Stimulated activated naive CD4-positive, alpha-beta T cell (primary cell): ENCODE measurements at regions not wholly inside any gene's neighbourhood (a gene's known extent, or its start where the extent isn't known, plus 50 kb on each side); places are given as distances from the start of the nearest gene placed in this dataset.
"Not testable (repeated sequence)": the region's sequence is repeated elsewhere in the genome, so short reads cannot be mapped to it uniquely, and the experiment has no call there.

Experiments
- DNase-seq, 6 experiments: peaks; one replicate each; lab custom pipeline; 2025; lab: John Stamatoyannopoulos, UW

DNA sequence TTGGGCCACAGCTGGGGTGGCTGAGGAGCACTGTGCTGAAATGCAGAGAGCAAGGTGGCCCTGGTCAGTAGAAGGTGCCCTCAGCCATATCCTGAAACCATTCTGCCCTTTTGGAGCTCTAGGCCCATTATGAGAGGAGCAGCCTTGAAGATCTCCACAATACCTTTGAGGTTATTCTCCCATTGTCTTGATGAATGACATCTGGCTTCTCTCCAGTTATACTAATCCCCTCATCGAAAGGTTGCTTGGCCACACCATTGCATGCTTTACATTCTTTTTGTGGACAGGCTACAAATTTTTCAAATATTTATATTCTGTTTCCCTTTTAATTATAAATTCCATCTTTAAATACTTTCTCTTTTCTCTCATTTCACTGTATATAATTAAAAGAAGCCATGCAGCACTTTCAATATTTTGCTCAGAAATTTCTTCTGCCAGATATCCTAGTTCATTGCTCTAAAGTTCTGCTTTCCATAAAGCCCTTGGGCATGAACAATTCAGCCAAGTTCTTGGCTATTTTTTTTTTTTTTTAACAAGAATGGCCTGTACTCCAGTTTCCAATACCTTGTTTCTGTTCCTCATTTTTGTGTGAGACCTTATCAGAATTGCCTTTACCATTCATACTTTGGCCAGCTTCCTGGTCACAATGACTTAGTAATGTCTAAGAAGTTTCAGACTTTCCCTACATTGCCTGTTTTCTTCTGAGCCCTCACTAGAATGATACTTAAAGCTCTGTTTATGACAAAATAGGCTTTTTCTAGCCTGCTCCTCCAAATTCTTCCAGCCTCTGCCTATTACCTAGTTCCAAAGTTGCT, 138.9 kb upstream of the SGO1 start:
- DNase-seq, result no peak

DNA sequence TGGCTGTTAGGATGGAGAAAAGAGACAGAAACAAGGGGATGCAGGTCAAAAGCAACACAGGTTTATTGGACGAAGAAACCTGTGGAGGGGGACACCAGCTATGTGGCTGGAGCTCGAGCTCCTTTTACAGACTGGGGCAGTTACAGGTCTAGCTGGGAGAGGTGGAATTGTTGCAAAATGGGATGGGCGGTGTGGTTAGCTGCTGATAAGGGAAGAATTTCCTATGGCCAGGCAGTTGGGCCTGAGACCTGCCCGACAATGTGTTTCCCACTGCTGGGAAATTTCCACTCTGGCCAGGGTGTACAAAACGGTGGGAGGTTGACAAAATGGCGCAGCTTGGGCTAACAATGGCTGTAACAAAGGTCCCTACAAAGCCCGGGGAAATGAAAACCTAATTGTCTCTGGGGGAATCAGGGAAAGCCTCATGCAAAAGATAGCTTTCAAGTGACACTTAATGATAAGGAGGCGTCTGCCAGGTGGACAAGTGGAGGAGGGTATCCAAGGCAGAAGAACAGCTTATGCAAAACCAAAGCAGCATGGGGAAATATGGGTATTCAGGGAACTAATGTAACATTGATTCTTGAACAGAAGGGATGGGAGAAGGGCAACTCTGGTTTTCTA, 137.4 kb upstream of the SGO1 start:
- no peak for DNase-seq

DNA sequence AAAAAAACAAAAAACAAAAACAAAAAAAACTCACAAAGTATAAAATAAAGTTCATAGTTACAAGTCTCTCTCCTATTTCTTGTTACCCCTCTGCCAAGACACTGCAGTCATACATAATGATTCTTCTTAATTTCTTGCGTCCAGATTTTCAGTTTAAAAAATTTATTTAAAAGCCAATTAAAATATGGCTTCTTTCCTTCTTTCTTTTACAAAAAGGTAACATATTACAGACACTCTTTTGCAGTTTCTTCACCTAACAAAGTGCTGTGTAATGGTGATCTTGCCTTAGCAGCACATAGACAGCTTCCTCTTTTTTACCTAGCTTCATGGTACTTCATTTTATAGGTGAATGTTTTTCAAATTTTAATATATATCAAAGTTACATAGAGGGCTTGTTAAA, 136.1 kb upstream of the SGO1 start:
- no peak for DNase-seq

DNA sequence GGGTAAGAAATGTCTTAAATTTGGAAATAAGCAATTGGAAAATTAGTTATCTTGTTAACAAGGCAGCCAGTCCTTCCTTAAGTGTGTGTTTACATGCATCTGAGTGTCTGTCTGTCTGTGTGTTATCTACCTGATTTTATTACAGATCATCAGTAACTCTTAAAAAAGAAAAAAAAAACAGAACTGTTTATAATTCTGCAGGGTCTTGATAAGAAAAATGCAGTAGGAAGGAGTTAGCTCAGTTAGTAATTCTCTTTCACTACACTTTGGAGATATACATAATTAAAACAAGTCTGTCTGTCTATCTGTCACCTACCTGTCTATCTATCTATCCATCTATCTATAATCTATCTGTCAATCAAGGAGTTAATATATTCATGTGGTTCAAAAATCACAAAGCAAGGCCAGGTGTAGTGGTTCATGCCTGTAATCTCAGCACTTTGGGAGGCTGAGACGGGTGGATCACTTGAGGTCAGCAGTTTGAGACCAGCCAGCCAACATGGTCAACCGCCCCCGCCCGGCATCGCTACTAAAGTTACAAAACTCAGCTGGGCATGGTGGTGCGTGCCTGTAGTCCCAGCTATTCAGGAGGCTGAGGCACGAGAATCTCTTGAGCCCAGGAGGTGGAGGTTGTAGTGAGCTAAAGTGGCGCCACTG, 135.5 kb upstream of the SGO1 start:
- DNase-seq, result no peak

DNA sequence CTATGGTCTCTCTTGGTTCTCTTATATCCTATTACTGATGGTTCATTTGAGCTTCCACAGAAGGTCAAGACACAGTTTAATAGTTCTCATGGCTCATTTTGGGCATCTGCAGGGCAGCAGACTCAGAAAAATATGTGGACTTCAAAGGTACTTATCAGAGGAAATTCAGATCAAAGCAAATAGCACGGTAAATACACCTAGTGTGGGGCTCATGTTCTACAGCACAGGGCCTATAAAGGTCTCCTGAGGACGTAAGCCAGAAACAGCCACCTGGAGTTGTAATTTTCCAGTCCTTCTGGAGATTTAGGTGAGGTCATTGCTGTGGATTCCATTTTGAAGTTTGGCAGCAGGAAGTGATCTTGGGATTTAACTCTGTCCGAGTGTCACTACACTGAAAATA, 134.5 kb upstream of the SGO1 start:
- no peak for DNase-seq

DNA sequence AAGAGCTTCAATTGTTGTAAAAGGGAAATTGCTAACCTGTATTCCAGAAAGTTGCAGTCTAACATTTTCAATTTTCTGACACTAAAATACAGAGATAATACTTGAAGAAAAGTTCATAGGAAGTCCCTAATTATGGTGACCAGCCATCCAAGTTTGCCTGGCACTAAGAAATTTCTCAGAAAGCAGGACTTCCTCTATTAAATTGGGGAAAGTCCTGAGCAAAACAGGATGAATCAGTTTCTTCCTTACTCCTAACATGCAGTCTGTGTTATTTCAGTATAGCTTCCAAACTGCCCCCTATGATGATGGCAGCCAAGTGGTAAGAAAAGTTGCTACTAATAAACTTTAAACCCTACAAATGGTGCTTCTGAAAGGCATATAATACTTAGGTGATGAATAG, 133.5 kb upstream of the SGO1 start:
- no peak for DNase-seq

DNA sequence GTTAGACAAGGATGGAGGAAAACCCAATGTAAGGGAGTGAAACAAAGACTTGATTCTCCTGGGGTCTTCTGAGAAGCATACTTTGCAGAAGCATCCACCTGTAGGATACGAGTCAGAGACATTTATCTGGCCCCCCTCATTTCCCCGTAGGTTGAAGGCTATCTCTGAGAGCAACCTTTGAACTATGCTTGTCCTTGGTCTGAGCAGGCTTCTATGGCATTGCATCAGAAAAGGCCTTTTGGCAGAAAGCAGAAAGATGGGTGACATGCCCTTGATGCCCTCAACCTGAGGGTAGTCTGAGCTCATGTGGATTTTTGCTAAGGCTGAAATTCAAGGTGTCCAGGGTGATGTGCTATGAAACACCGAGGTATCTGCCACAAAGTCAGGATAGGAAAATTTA, 131.6 kb upstream of the SGO1 start:
- DNase-seq, result no peak

DNA sequence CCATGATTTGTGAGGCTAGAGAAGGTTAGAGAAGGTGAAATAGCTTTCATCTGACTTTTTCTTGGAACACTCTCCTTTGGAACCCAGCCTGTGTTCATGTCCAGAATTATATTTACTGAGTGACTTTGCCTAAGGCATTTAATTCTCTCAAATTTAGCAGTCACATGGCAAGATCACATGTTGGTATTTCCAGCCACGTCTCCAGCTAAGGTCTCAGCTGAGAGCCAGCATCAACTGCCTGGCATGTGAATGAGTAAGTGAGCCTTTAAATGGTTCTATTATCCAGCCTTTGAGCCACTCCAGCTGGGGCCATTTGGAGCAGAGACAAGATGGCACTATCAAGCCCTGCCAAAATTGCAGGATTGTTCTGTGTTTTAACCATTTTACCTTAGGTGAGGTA, 130.2 kb upstream of the SGO1 start:
- DNase-seq, result no peak

DNA sequence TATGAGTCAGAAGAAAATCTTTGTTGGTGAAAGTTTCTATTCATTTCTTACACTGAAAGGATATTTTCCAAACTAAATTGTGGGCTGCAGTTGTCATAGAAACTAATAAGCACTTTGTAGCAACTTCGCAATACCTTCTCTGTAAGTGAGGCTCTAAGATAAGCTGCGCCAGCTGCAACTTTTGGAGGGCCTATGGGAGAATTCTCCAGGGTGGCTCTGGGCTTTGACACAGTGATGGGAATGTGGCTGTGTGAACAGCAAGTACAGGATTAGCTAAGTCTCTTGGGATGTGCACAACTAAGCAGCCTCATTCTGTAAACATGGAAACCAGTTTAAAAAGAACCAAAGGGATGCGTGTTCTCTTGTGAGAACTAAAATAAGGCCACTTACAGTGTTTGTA, 124.6 kb upstream of the SGO1 start:
- no peak for DNase-seq

DNA sequence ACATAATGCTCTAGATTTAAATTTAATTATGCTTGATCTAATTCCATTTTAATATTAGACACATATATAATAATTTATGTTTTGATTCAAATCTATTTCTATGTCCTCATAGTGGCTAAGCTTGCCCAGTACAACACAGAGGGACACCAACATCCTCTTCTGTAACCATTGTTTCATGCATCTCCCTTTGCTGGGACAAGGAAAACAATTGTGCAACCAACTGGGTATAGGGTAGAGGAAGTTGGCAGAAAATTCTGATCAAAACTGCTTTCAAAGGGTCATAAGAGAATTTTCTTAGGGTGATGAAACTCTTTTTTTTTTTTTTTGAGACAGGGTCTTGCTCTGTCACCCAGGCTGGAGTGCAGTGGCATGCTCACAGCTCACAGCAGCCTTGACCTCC, 121.4 kb upstream of the SGO1 start:
- no peak for DNase-seq

DNA sequence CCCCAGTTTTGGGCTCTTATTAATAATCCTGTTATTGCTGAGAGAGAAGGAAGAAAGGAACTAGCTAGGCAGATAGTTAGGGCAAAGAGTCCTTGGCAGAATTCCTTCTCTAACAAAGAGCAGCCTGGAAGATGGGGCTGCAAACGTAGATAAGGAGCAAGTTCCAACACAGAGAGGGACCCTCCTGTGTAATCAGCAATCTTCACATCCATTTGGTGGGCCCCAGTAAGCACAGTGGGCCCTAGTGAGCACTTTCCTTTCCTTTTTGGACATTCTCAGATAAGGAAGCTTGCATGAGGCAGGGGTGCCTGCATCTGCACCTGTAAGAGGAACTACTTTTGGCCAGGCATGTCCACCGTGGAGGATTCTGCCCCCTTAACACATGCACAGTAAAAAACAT, 119.6 kb upstream of the SGO1 start:
- DNase-seq, result no peak

DNA sequence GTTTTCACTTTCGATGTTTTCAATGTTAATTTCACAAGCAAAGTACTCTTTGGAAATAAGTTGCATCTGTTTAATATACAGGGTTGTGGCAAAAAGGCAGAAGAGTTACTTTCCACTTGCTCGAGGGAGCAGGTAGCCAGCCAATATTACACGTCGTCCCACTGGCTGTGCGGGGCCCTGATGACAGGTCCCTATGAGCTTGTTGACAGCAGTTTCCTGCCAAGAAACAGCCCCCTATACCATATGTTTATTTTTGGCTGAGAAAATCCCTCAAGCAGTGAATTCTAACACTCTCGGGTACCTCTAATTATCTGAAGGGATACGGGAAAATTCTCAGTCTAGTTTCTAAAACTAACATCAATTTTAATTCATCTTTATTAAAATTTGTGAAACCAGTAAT, 116.8 kb upstream of the SGO1 start:
- no peak for DNase-seq

DNA sequence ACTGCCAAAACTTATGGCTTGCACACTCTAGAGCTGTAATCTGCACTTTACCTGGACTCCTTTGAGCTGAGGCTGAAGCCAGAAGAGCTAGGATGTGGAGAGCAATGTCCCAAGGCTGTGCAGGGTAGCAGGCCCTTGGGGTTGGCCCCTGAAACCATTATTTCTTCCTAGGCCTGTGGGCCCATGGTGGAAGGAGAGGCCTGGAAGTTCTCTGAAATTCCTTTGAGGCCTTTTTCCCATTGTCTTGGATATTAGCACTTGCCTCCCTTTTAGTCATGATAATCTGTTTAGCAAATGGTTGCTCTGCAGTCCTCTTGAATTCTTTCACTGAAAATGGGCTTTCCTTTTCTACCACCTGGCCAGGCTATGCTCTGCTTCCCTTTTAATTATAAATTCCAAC, 102.0 kb upstream of the SGO1 start:
- no peak for DNase-seq

DNA sequence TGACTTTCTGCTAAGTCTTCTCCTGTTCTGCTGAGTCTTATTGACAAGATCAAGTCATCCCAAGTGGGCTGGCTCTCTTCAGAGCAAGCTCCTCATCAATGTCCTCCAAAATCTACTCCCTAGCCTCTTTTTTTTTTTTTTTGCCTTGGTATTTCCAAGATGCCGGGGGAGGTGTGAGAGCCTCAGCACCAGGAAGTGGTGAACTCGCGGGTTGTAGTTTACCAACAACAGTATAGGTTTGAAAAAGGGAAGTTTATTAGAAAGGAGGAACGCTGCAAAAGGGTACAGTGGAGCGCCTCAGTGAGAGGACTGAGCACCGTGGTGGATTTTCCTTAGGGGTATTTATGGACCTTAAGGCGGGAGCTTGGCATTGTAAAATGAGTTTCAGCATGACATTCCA, 94.3 kb upstream of the SGO1 start:
- no peak for DNase-seq

DNA sequence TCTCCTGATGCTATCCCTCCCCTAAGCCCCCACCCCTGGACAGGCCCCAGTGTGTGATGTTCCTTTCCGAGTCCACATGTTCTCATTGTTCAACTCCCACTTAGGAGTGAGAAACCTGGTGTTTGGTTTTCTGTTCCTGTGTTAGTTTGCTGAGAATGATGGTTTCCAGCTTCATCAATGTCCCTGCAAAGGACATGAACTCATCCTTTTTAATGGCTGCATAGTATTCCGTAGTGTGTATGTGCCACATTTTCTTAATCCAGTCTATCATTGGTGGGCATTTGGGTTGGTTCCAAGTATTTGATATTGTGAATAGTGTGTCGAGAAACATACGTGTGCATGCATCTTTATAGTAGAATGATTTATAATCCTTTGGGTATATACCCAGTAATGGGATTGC, 80.0 kb upstream of the SGO1 start:
- not testable (repeated sequence) for DNase-seq

DNA sequence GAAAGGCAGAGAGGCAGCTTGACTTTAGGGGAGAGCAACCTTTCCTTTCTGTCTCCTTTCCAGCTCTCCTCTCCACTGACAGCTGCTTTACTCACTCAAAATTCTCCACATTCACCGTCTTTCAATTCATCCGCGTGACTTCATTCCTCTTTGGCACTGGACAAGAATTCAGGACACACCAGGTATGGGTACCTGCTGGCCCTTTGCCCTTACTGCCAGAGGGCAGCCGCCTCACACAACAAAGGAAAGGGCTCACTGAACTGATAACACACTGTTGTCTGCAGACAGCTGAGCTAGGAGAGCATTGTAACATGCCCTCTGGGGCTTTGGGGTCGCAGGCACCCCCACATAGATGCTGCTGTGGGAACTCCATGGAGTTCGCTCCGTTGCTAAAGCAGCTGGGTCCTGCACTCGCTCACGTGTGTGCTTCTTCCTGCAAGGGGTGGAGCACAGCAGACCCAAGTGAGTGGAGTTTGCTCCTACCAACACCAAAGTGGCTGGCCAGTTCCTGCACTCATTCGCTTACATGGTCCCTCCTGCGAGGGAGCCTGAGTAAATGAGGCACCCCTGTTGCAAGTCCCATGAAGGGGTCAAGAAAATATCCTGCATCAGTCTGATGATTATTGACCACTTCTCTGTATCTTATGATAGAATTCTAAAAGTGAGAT, 79.0 kb upstream of the SGO1 start:
- no peak for DNase-seq

DNA sequence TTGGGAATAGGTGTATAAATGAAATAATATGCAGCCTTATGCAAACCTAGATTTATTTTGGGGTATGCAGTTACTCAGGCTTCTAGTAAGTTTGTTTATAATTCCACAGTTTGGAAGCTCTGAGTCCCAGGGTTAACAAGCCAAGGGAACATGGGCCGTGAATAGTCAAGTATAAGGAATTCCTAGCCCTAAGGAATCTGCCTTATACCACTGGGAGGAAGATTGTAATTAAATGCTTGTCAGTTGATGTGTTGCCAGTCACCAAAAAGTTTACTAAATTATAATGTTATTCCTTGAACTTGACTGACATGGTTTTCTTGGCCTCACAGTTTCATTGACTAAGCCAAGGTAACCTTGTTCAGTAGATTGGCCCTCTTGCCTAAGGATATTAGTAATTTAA, 72.4 kb upstream of the SGO1 start:
- DNase-seq, result no peak

DNA sequence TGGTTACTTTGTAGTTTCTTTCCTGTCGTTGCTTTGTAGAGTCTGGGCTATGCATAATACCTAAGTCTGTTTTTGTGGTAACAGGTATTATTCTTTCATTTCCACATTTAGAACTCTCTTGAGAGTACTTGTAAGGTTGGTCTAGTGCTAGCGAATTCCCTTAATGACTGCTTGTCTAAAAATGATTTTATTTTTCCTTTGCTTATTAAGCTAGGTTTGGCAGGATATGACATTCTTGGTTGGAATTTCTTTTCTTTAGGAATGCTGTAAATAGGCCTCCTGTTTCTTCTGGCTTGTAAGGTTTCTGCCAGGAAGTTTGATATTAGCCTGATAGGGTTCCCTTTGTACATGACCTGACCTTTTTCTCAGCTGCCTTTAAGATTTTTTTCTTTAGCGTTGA, 70.1 kb upstream of the SGO1 start:
- DNase-seq, result no peak

DNA sequence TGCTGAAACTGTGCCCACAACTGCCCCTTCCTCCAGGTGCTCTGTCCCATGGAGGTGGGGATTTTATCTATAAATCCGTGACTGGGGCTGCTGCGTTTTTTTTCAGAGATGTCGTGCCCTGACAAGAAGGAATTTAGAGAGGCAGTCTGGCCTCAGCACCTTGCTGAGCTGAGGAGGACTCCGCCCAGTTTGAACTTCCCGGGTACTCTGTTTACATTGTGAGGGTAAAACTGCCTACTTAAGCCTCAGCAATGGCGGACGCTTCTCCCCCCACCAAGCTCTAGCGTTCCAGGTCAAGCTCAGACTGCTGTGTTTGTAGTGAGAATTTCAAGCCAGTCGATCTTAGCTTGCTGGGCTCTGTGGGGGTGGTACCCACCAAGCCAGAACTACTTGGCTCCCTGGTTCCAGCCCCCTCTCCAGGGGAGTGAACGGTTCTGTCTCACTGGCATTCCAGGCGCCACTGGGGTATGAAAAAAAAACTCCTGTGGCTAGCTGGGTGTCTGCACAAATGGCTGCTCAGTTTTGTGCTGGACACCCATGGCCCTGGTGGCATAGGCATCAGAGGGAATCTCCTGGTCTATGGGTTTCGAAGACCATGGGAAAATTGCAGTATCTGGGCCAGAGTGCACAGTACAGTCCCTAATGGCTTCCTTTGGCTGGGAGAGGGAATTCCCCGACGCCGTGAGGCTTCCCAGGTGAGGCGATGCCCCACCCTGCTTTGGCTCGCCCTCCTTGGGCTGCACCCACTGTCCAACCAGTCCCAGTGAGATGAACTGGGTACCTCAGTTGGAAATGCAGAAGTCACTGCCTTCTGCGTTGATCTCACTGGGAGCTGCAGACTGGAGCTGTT, 68.5 kb upstream of the SGO1 start:
- DNase-seq, result no peak

DNA sequence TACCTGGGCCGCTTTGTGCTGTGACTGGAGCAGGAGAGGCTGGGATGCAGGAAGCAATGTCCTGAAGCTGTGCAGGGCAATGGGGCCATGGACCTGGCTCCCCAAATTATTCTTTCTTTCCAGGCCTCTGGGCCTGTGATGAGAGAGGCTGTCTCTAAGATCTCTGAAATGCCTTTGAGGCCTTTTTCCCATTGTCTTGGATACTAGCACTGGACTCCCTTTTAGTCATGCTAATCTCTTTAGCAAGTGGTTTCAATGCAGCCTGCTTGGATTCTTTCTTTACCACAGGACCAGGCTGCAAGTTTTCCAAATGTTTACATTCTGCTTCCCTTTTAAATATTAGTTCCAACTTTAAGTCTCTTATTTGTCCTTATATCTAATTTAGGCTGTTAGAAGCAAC, 64.8 kb upstream of the SGO1 start:
- DNase-seq, result no peak

DNA sequence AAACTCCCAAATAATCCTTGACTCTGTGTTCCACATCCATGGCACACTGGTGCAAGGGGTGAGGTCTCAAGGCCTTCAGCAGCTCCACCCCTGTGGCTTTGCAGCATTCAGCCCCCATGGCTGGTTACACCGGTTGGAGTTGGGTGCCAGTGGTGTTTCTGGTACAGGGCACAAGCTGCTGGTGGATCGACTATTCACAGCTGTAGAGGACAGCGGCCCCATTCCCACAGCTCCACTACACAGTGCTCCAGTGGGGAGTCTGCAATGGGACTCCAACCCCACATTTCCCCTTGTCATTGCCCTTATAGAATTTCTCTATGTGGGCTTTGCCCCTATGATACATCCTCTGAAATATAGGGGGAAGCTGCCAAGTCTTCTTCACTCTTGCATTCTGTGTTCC, 64.3 kb upstream of the SGO1 start:
- DNase-seq, result no peak

DNA sequence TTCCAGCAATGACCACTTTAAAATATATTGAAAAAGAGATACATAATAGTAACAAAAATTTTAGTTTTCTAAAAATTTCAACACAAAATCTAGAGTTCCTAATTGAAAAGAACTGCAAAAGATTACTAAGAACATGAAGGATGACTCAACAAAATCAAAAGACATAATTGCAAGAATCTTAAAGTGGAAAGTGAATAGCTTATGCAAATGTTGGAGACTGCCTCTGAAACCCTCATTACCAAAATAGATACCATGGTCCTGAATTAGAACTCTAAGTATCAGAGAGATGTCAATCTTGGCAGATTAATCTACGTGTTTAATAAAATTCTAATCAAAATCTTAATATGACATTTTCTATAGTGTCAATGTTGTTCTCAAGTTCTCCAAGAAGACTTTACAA, 60.7 kb upstream of the SGO1 start:
- DNase-seq, result no peak
